Mesenchymal stem cell (in vitro differentiated cells and primary cell): ENCODE measurements at regions not wholly inside any gene's neighbourhood (a gene's known extent, or its start where the extent isn't known, plus 50 kb on each side); places are given as distances from the start of the nearest gene placed in this dataset.

Source experiments
- DNase-seq: peaks from one replicate; pipeline ENCODE4 v3.0.0-alpha.2; 2013
- H2AFZ ChIP-seq: one replicate; pipeline ENCODE4 v1.6.1; 2013; ENCODE audit warnings: low read depth, mild to moderate bottlenecking, control low read depth, inconsistent platforms, low read length, moderate library complexity
- H2AK5ac ChIP-seq: 2 replicates; pipeline ENCODE4 v1.6.1; 2013; ENCODE audit warnings: low read length, moderate library complexity, mild to moderate bottlenecking, inconsistent platforms; ENCODE audit not compliant: severe bottlenecking
- H2BK120ac ChIP-seq: one replicate; pipeline ENCODE4 v1.6.1; 2013; ENCODE audit warnings: low read depth, mild to moderate bottlenecking, inconsistent platforms, low read length, moderate library complexity
- H2BK12ac ChIP-seq, 2 experiments: one replicate each; pipeline ENCODE4 v1.6.1; 2013; ENCODE audit warnings: inconsistent platforms in 2 of 2, low read length in 2 of 2, mild to moderate bottlenecking in 2 of 2, moderate library complexity in 2 of 2, control low read depth in 1 of 2
- H2BK15ac ChIP-seq: one replicate; pipeline ENCODE4 v1.6.1; 2013; ENCODE audit warnings: mild to moderate bottlenecking, low read depth, inconsistent platforms; ENCODE audit not compliant: poor library complexity, severe bottlenecking
- H2BK5ac ChIP-seq: 2 replicates; pipeline ENCODE4 v1.6.1; 2013; ENCODE audit warnings: low read depth, mild to moderate bottlenecking, low read length, control low read depth, inconsistent platforms; ENCODE audit not compliant: poor library complexity, severe bottlenecking
- H3K14ac ChIP-seq, 2 experiments: one replicate each; pipeline ENCODE4 v1.6.1; 2013; ENCODE audit warnings: inconsistent platforms in 2 of 2, low read length in 2 of 2, control low read depth in 1 of 2, mild to moderate bottlenecking in 1 of 2, moderate library complexity in 1 of 2
- H3K18ac ChIP-seq, 2 experiments: one replicate each; pipeline ENCODE4 v1.6.1; 2013; ENCODE audit warnings: inconsistent platforms in 2 of 2, low read length in 2 of 2, control low read depth in 1 of 2, low read depth in 1 of 2, mild to moderate bottlenecking in 1 of 2
- H3K23ac ChIP-seq, 2 experiments: one replicate each; pipeline ENCODE4 v1.6.1; 2013; ENCODE audit warnings: inconsistent platforms in 2 of 2, low read length in 2 of 2, mild to moderate bottlenecking in 2 of 2, moderate library complexity in 2 of 2, control low read depth in 1 of 2
- H3K27ac ChIP-seq: 2 replicates; pipeline ENCODE4 v1.5.1; 2013; ENCODE audit warnings: mild to moderate bottlenecking, moderate library complexity, low read length, control low read depth, inconsistent platforms; ENCODE audit not compliant: poor library complexity, severe bottlenecking
- H3K27me3 ChIP-seq, 2 experiments: 2 replicates each; pipeline versions ENCODE4 v1.6.1 to v1.7.0; 2013; ENCODE audit warnings: low read length in 2 of 2, mild to moderate bottlenecking in 2 of 2, moderate library complexity in 2 of 2, control low read depth in 1 of 2, inconsistent platforms in 1 of 2; ENCODE audit not compliant: control insufficient read depth in 1 of 2, insufficient read depth in 1 of 2
- H3K36me3 ChIP-seq, 2 experiments: 2 replicates each; pipeline versions ENCODE4 v1.6.1 to v1.7.0; 2013; ENCODE audit warnings: low read length in 2 of 2, control low read depth in 1 of 2, inconsistent platforms in 1 of 2, low read depth in 1 of 2, mild to moderate bottlenecking in 1 of 2; ENCODE audit not compliant: insufficient read depth in 2 of 2, control insufficient read depth in 1 of 2
- H3K4ac ChIP-seq, 2 experiments: one replicate each; pipeline ENCODE4 v1.6.1; 2013; ENCODE audit warnings: inconsistent platforms in 2 of 2, low read length in 2 of 2, mild to moderate bottlenecking in 2 of 2, moderate library complexity in 2 of 2, control low read depth in 1 of 2, low read depth in 1 of 2
- H3K4me1 ChIP-seq: 2 replicates; pipeline ENCODE4 v1.6.1; 2013; ENCODE audit warnings: low read depth, low read length, control low read depth; ENCODE audit not compliant: control insufficient read depth, insufficient read depth
- H3K4me2 ChIP-seq: 2 replicates; pipeline ENCODE4 v1.6.1; 2013; ENCODE audit warnings: low read length, mild to moderate bottlenecking, inconsistent platforms; ENCODE audit not compliant: poor library complexity, severe bottlenecking
- H3K4me3 ChIP-seq, 2 experiments: 2 replicates each; pipeline versions ENCODE4 v1.5.1 to v1.7.0; 2013; ENCODE audit warnings: low read length in 2 of 2, mild to moderate bottlenecking in 2 of 2, control low read depth in 1 of 2, low read depth in 1 of 2; ENCODE audit not compliant: insufficient read depth in 1 of 2
- H3K79me1 ChIP-seq: replicated peaks from 2 replicates; pipeline ENCODE4 v1.6.1; 2013; ENCODE audit warnings: mild to moderate bottlenecking, control low read depth, low read length, inconsistent platforms; ENCODE audit not compliant: poor library complexity, severe bottlenecking
- H3K9ac ChIP-seq: 2 replicates; pipeline ENCODE4 v1.7.0; 2013; ENCODE audit warnings: mild to moderate bottlenecking, low read length, moderate library complexity
- H3K9me3 ChIP-seq: 2 replicates; pipeline ENCODE4 v1.7.0; 2013; ENCODE audit warnings: mild to moderate bottlenecking, low read length; ENCODE audit not compliant: control insufficient read depth
- H4K8ac ChIP-seq: one replicate; pipeline ENCODE4 v1.6.1; 2013; ENCODE audit warnings: inconsistent platforms, mild to moderate bottlenecking, low read length, moderate library complexity
- H4K91ac ChIP-seq: one replicate; pipeline ENCODE4 v1.6.1; 2013; ENCODE audit warnings: mild to moderate bottlenecking, low read length, inconsistent platforms
- WGBS: methylation state at CpG from one replicate; pipeline ENCODE4 v1.1.7; 2013; ENCODE audit warnings: mixed read lengths; 5-methylcytosine and 5-hydroxymethylcytosine counted together

DNA sequence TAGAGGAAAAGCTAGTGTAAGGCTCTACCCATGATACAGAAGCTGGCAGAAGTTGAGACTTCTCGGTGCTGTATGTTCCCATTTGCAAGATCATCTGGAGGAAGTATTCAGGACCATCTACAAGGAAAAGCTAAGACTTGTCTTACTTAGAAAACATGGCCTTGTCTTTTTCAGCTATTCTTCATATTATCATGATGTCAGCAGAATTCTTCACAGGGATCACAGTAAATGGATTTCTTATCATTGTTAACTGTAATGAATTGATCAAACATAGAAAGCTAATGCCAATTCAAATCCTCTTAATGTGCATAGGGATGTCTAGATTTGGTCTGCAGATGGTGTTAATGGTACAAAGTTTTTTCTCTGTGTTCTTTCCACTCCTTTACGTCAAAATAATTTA is 79.6 kb upstream of the SCIN start:
- no peak overlapping the region for H3K4ac ChIP-seq
- H3K4me1 ChIP-seq: no peaks in the 10 kb centered on the region
- no peak overlapping the region for H2BK15ac ChIP-seq

DNA sequence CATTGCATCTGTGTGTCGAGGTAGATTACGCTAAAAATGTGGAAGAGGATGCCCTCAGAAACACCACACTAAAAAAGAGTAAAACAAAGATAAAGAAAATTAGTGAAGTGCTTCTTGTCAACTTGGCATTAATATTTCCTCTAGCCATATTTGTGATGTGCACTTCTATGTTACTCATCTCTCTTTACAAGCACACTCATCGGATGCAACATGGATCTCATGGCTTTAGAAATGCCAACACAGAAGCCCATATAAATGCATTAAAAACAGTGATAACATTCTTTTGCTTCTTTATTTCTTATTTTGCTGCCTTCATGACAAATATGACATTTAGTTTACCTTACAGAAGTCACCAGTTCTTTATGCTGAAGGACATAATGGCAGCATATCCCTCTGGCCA is 79.0 kb upstream of the SCIN start:
- WGBS: 100% methylated on average over 1 of the region's 3 CpGs

More for the DNA sequence above, 79.6 kb upstream of the SCIN start:
- 100% methylated on average over 1 of the region's 2 CpGs for WGBS
- no peaks in the 10 kb centered on the region for H3K79me1 ChIP-seq
- no peak overlapping the region for H2BK12ac ChIP-seq
- H2BK120ac ChIP-seq: no peak overlapping the region
- H3K4me2 ChIP-seq: no peak overlapping the region
- no peak overlapping the region for H3K4me3 ChIP-seq
- H2BK5ac ChIP-seq: no peak overlapping the region
- DNase-seq: no peak
- H3K18ac ChIP-seq: no peak overlapping the region
- H3K36me3 ChIP-seq: no peaks in the 10 kb centered on the region
- H4K8ac ChIP-seq: no peak overlapping the region
- no peak overlapping the region for H3K9ac ChIP-seq
- no peak overlapping the region for H3K27ac ChIP-seq
- H2AK5ac ChIP-seq: no peak overlapping the region
- H2AFZ ChIP-seq: no peak overlapping the region
- H3K27me3 ChIP-seq: no peaks in the 10 kb centered on the region
- H4K91ac ChIP-seq: no peak overlapping the region
- no peak overlapping the region for H3K14ac ChIP-seq
- no peaks in the 10 kb centered on the region for H3K9me3 ChIP-seq
- H3K23ac ChIP-seq: no peak overlapping the region

DNA sequence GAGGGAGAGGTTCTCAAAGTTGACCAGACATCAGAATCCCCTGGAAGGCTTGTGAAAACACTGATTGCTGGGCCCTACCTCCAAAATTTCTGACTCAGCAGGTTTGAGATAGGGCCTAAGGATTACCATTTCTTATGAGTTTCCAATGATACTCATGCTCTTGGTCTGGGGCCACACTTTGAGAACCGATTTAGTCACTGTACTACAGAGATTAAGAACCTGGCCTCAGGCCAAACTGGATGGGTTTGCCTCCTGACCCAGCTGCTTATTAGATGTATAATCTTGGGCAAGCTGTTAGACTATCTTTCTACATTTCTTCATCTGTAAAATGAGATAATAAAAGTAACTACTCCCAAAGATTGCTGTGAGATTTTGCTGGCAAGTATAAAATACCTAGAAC is 77.1 kb upstream of the SCIN start:
- no peak overlapping the region for H3K4ac ChIP-seq
- no peak overlapping the region for H3K14ac ChIP-seq
- no peak overlapping the region for H2BK12ac ChIP-seq
- no peak overlapping the region for H2BK120ac ChIP-seq
- no peaks in the 10 kb centered on the region for H3K36me3 ChIP-seq
- H3K18ac ChIP-seq: no peak overlapping the region
- no peak overlapping the region for H2AK5ac ChIP-seq
- H3K27me3 ChIP-seq: no peaks in the 10 kb centered on the region
- H2BK5ac ChIP-seq: no peak overlapping the region
- DNase-seq: no peak
- H3K23ac ChIP-seq: no peak overlapping the region
- H3K4me2 ChIP-seq: no peak overlapping the region
- no peak overlapping the region for H2AFZ ChIP-seq
- no peak overlapping the region for H3K4me3 ChIP-seq
- no peak overlapping the region for H4K91ac ChIP-seq
- H2BK15ac ChIP-seq: no peak overlapping the region
- no peaks in the 10 kb centered on the region for H3K4me1 ChIP-seq
- 83% methylated on average over 1 of the region's 1 CpG for WGBS
- no peak overlapping the region for H3K27ac ChIP-seq
- H4K8ac ChIP-seq: no peak overlapping the region
- H3K9me3 ChIP-seq: no peaks in the 10 kb centered on the region
- H3K9ac ChIP-seq: no peak overlapping the region
- no peaks in the 10 kb centered on the region for H3K79me1 ChIP-seq

More for the DNA sequence above, 79.0 kb upstream of the SCIN start:
- no peaks in the 10 kb centered on the region for H3K27me3 ChIP-seq
- H2AK5ac ChIP-seq: no peak overlapping the region
- H2AFZ ChIP-seq: no peak overlapping the region
- H2BK12ac ChIP-seq: no peak overlapping the region
- no peak overlapping the region for H3K4ac ChIP-seq
- H3K27ac ChIP-seq: no peak overlapping the region
- H3K18ac ChIP-seq: no peak overlapping the region
- no peak overlapping the region for H3K4me3 ChIP-seq
- H3K4me2 ChIP-seq: no peak overlapping the region
- H3K36me3 ChIP-seq: no peaks in the 10 kb centered on the region
- no peak overlapping the region for H2BK120ac ChIP-seq
- no peak overlapping the region for H2BK5ac ChIP-seq
- no peak for DNase-seq
- no peak overlapping the region for H3K9ac ChIP-seq
- H3K23ac ChIP-seq: no peak overlapping the region
- no peak overlapping the region for H4K91ac ChIP-seq
- H3K79me1 ChIP-seq: no peaks in the 10 kb centered on the region
- H3K4me1 ChIP-seq: no peaks in the 10 kb centered on the region
- H4K8ac ChIP-seq: no peak overlapping the region
- no peak overlapping the region for H2BK15ac ChIP-seq
- H3K14ac ChIP-seq: no peak overlapping the region
- no peaks in the 10 kb centered on the region for H3K9me3 ChIP-seq

DNA sequence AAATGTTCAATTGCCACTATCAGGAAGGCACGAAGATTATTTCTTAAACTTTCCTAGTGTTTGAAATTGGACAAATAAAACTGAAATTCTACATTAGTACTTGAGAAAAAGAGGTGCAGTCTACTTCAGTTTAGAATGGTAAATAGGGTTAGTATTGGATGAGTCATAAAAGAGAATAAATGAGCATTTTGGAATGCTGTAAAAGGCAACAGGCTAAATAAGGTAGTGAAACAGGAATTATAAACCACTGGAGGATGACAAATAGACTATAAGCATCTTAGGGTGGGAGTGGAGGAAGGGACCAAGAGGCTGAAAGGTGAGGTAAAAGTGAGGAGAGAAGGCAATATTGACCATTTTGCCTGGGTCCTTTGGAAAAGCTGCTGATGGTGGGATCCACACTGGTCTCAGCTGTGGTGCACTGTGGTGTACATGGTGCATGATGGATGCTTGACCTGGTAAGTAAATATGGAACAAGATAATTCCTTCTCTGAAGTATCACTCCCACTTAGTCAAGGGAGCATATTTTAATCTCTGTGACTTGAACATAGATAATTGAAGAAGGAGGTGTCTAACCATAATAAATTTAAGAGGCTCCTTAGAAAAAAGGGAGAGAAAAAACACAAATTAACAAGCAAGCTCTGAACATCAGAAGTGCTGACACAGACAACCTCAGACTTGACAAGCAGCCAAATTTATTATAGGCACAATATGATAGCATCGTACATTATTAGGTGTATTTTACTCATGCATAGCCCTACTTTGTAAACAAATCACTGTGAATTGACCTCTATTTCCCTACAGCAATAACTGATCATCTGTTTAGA is 76.4 kb upstream of the SCIN start:
- H2AFZ ChIP-seq: no peak overlapping the region
- H2BK15ac ChIP-seq: no peak overlapping the region
- no peaks in the 10 kb centered on the region for H3K9me3 ChIP-seq
- H3K9ac ChIP-seq: no peak overlapping the region
- no peak overlapping the region for H3K27ac ChIP-seq
- H3K4ac ChIP-seq: no peak overlapping the region
- no peak overlapping the region for H3K18ac ChIP-seq
- H3K14ac ChIP-seq: no peak overlapping the region
- H3K36me3 ChIP-seq: no peaks in the 10 kb centered on the region
- H3K27me3 ChIP-seq: no peaks in the 10 kb centered on the region
- no peak overlapping the region for H3K4me2 ChIP-seq
- 75% methylated on average over 1 of the region's 2 CpGs for WGBS
- H2AK5ac ChIP-seq: no peak overlapping the region
- H2BK120ac ChIP-seq: no peak overlapping the region
- no peak overlapping the region for H3K23ac ChIP-seq
- H3K79me1 ChIP-seq: no peaks in the 10 kb centered on the region
- DNase-seq: no peak
- no peaks in the 10 kb centered on the region for H3K4me1 ChIP-seq
- no peak overlapping the region for H4K8ac ChIP-seq
- no peak overlapping the region for H2BK5ac ChIP-seq
- H3K4me3 ChIP-seq: no peak overlapping the region
- no peak overlapping the region for H2BK12ac ChIP-seq
- no peak overlapping the region for H4K91ac ChIP-seq
